ENCODE measurements at regions not wholly inside any gene's neighbourhood (a gene's known extent, or its start where the extent isn't known, plus 50 kb on each side); places are given as distances from the start of the nearest gene placed in this dataset.

GRCh38 chr3:107456501-107456900, 66.3 kb upstream of the BBX start:
- H2AFZ ChIP-seq (ENCODE audit: low read length): no peak overlapping the region
- no peak for TF ChIP-seq AKNA (CRISPR knock-in tag; IDR thresholded peaks at IDR 0.05; ENCODE audit: borderline replicate concordance)
- no peak for TF ChIP-seq EHMT2 (IDR thresholded peaks at IDR 0.05; ENCODE audit: borderline replicate concordance, low read depth, low read length)
- TF ChIP-seq AKAP8 (CRISPR knock-in tag; IDR thresholded peaks at IDR 0.05): no peak
- no peak for TF ChIP-seq HMGXB3 (CRISPR knock-in tag; IDR thresholded peaks at IDR 0.05; ENCODE audit: borderline replicate concordance)
- TF ChIP-seq SIX4 (CRISPR knock-in tag; IDR thresholded peaks at IDR 0.05): no peak
- intact Hi-C loops (cut with micrococcal nuclease; ENCODE audit: unreplicated experiment): no loop called here
- ChIA-PET CTCF (ENCODE audit: low intra/inter-chr PET ratio, low total read pairs) (no interaction called here), POLR2A (no interaction called here)
- no peaks in the 10 kb centered on the region for H3K79me2 ChIP-seq (ENCODE audit: insufficient read depth, low read length)
- no peak overlapping the region for H3K9ac ChIP-seq (ENCODE audit: insufficient read depth, low read depth, low read length)
- BruUV-seq (replicated peaks): no TSS peak
- DNase-seq (ENCODE audit: low spot score): no peak
- no peaks in the 10 kb centered on the region for H4K20me1 ChIP-seq (ENCODE audit: insufficient read depth, low read length)
- WGBS (ENCODE audit: low lambda C conversion rate): 0% methylated on average over 1 of the region's 1 CpG
- H3K36me3 ChIP-seq (replicated peaks in 1 of 2; ENCODE audit: control insufficient read depth in 1 of 2, insufficient read depth in 2 of 2, low read length in 2 of 2): no peaks in the 10 kb centered on the region
- ATAC-seq: no peak
- H3K4me1 ChIP-seq (ENCODE audit: insufficient read depth, low read length): no peaks in the 10 kb centered on the region
- no peak overlapping the region for H3K4me2 ChIP-seq (ENCODE audit: low read depth, low read length)
- no peak overlapping the region for H3K4me3 ChIP-seq (replicated peaks in 1 of 3; ENCODE audit: insufficient read depth in 1 of 3, low read depth in 2 of 3, low read length in 3 of 3)
- H3K27ac ChIP-seq (ENCODE audit: extremely low read length, insufficient read depth, low read length): no peak overlapping the region
- in situ Hi-C loops (cut with HindIII; ENCODE audit: extremely low pct_ligation_motif_present, low pct_unique_long_range_greater_than_20kb): no loop called here
- H3K27me3 ChIP-seq (ENCODE audit: control insufficient read depth in 1 of 2, insufficient read depth in 2 of 2, low read length in 2 of 2): no peaks in the 10 kb centered on the region; a peak in 2 of 5 replicates
- H3K9me3 ChIP-seq (ENCODE audit: low read length): no peaks in the 10 kb centered on the region
- no peak for FAIRE-seq
